ENCODE measurements at regions not wholly inside any gene's neighbourhood (a gene's known extent, or its start where the extent isn't known, plus 50 kb on each side); places are given as distances from the start of the nearest gene placed in this dataset.

GRCh38 chrX:131711478-131711867 lies 167.6 kb downstream of the OR13H1 start:
- TF ChIP-seq ZFP3 (CRISPR knock-in tag; IDR thresholded peaks at IDR 0.05) (no peak), BACH2 (CRISPR knock-in tag; IDR thresholded peaks at IDR 0.05; ENCODE audit: borderline replicate concordance) (no peak), PATZ1 (CRISPR knock-in tag; IDR thresholded peaks at IDR 0.05; ENCODE audit: borderline replicate concordance) (no peak), ZFP30 (CRISPR knock-in tag; IDR thresholded peaks at IDR 0.05) (no peak), TSHZ2 (CRISPR knock-in tag; IDR thresholded peaks at IDR 0.05) (no peak)

Measured in SK-N-SH treated with all-trans-retinoic acid at 6 μM for 48 hours (cell line).